Esophagus squamous epithelium (tissue), 5 donors: ENCODE measurements at regions not wholly inside any gene's neighbourhood (a gene's known extent, or its start where the extent isn't known, plus 50 kb on each side); places are given as distances from the start of the nearest gene placed in this dataset.
"Not testable (repeated sequence)": the region's sequence is repeated elsewhere in the genome, so short reads cannot be mapped to it uniquely, and the experiment has no call there.

ENCODE experiments used
- DNase-seq: peaks from one replicate; lab custom pipeline; 2025; lab: John Stamatoyannopoulos, UW
- H3K27ac ChIP-seq, 4 donors: fragments of 200-600 bp; sonication (generic); one replicate each; pipeline ENCODE4 v1.5.1; 2016 to 2019; ENCODE audit warnings: mild to moderate bottlenecking in 1 of 4
- H3K27me3 ChIP-seq, 4 donors: fragments of 200-600 bp; sonication (generic); 1 replicate in 3 of 4; 2 replicates in 1 of 4; pipeline versions ENCODE4 v1.5.1 to v1.6.0; 2017 to 2021; ENCODE audit warnings: antibody characterized with exemption in 1 of 4
- H3K36me3 ChIP-seq, 3 donors: fragments of 200-600 bp; sonication (generic); one replicate each; pipeline ENCODE4 v1.5.1; 2016 to 2019
- H3K4me1 ChIP-seq, 3 donors: fragments of 200-600 bp; sonication (generic); one replicate each; pipeline ENCODE4 v1.5.1; 2017 to 2019
- H3K4me3 ChIP-seq, 4 donors: fragments of 200-600 bp; sonication (generic); 1 replicate in 3 of 4; 2 replicates in 1 of 4; pipeline ENCODE4 v1.5.1; 2016 to 2019; ENCODE audit warnings: mild to moderate bottlenecking in 2 of 4, moderate library complexity in 1 of 4
- H3K9me3 ChIP-seq, 3 donors: fragments of 200-600 bp; sonication (generic); one replicate each; pipeline ENCODE4 v1.5.1; 2016 to 2019
- POLR2A ChIP-seq, 4 donors: fragments of 450-650 bp; IDR thresholded peaks; one replicate each; pipeline ENCODE4 v1.6.1; 2017; ENCODE audit warnings: antibody characterized with exemption in 4 of 4, mild to moderate bottlenecking in 4 of 4, moderate library complexity in 3 of 4
- WGBS, 2 donors: methylation state at CpG; one replicate each; pipeline ENCODE4 v1.1.5; 2018; 5-methylcytosine and 5-hydroxymethylcytosine counted together
- intact Hi-C: fragments of 100-400 bp; cut with DNase I; formaldehyde crosslinking; loops from one replicate; pipeline ENCODE4 v1.15.0; 2022
- TF ChIP-seq, protein P1 (sequence below), 6 experiments: fragments of 450-650 bp in 4 of 6; fragments of 200-600 bp in 2 of 6; sonication (generic) in 2 of 6; IDR thresholded peaks; one replicate each; pipeline ENCODE4 v1.5.1; 2016 to 2019; ENCODE audit warnings: antibody characterized with exemption in 6 of 6, mild to moderate bottlenecking in 4 of 6, moderate library complexity in 4 of 6
- donor health status: DM: yes; HTN: yes; CAD: no.

DNA sequence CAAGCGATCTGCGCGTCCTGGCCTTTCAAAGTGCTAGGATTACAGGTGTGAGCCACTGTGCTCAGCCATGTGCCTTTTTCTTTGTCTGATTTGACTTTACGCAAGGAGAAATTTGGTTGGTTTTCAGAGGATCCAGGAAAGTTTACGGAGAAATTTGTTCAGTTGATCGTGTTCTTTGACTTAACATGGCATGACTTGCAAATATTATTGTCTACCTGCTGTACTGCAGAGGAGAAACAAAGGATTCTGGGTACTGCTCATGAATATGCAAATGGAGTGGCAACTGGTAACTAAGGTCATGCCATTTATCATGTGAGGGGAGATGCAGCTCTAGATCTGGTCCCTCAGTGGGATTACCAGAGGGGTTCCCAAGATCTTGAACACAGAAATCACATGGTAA lies 68.8 kb upstream of the CHD6 start:
- no peaks in the 10 kb centered on the region for H3K4me1 ChIP-seq
- intact Hi-C loops, result no loop called here
- WGBS, 2 donors, result 87 to 95% methylated on average over 6 of the region's 6 CpGs
- no peak overlapping the region for H3K4me3 ChIP-seq
- TF ChIP-seq, protein P1, sequence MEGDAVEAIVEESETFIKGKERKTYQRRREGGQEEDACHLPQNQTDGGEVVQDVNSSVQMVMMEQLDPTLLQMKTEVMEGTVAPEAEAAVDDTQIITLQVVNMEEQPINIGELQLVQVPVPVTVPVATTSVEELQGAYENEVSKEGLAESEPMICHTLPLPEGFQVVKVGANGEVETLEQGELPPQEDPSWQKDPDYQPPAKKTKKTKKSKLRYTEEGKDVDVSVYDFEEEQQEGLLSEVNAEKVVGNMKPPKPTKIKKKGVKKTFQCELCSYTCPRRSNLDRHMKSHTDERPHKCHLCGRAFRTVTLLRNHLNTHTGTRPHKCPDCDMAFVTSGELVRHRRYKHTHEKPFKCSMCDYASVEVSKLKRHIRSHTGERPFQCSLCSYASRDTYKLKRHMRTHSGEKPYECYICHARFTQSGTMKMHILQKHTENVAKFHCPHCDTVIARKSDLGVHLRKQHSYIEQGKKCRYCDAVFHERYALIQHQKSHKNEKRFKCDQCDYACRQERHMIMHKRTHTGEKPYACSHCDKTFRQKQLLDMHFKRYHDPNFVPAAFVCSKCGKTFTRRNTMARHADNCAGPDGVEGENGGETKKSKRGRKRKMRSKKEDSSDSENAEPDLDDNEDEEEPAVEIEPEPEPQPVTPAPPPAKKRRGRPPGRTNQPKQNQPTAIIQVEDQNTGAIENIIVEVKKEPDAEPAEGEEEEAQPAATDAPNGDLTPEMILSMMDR (IDR thresholded peaks at IDR 0.05), result no peak
- TF ChIP-seq POLR2A (IDR thresholded peaks at IDR 0.05), result no peak
- H3K9me3 ChIP-seq, result no peaks in the 10 kb centered on the region
- DNase-seq, result no peak
- no peaks in the 10 kb centered on the region for H3K36me3 ChIP-seq
- H3K27ac ChIP-seq, result no peak overlapping the region
- peaks cover 0 to 6% (median 0%) of the 10 kb centered on the region in 4 donors for H3K27me3 ChIP-seq

DNA sequence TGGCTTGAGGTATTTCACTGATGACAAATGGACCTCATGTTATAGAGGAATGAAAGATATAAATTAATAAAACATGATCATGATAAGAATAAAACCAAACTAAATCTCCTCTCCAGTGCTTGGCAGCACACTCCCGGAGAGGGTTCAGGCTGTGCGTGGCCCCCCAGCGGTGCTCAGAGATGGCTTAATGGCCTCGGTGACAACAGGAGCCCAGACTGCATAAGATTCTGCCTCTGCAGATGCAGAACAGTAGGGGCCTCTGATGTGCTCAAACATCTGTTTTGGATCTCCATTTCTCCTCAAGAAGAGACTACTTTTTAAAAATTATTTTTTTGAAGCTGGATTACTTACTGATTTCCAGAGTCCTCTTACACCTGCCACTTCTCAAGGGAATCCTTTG lies 67.0 kb upstream of the CHD6 start:
- H3K4me1 ChIP-seq, H3K9me3 ChIP-seq, H3K27me3 ChIP-seq, intact Hi-C loops, DNase-seq, H3K36me3 ChIP-seq, H3K27ac ChIP-seq, H3K4me3 ChIP-seq: not testable (repeated sequence)
- WGBS, 2 donors, result 53 to 74% methylated on average over 4 of the region's 4 CpGs

DNA sequence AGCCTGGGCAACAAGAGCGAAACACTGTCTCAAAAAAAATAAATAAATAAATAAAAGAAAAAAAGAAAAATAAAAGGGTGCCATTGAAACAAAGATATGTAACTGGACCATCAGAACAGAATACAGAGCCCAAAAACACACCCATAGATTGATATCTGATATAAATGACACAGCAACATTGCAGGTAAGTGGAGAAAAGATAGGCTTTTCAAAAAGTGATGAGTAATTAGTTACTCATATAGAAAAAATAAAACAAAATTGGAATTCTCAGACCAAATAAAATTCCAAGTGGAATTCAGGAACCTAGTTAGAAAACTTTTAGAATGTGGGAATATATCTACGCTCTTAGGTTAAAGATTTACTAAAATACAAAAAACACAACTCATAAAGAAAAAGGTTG lies 60.6 kb upstream of the CHD6 start:
- H3K4me1 ChIP-seq, result no peaks in the 10 kb centered on the region
- no peak overlapping the region for H3K4me3 ChIP-seq
- no peaks in the 10 kb centered on the region for H3K36me3 ChIP-seq
- TF ChIP-seq, protein P1 (IDR thresholded peaks at IDR 0.05), result no peak
- no peak for TF ChIP-seq POLR2A (IDR thresholded peaks at IDR 0.05)
- DNase-seq, result no peak
- no peaks in the 10 kb centered on the region for H3K9me3 ChIP-seq
- H3K27ac ChIP-seq, result no peak overlapping the region
- WGBS, 2 donors, result 93 to 95% methylated on average over 2 of the region's 2 CpGs
- peaks cover 0 to 2% (median 0%) of the 10 kb centered on the region in 4 donors for H3K27me3 ChIP-seq
- intact Hi-C loops, result no loop called here

DNA sequence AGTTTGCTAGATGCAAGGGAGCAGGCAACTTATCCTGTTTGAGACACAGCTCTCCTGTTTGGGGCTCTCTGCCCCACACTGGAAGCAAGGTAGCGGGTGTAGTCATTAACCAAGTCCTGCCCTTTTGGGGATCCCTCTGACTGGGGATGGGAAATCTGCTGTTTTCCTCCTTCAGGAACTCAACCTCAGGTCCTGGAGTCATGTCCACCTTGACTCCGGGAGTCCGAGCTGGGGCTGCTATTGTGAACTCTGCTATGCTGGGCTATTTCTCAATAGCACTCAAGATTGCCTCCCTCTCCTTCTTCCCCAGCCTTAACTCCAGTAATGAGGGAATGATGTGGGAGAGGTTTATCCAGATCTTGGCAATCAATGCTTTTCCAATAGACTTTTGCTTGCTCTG lies 54.1 kb upstream of the CHD6 start:
- Histone ChIP-seq H3K27ac (no peak overlapping the region), H3K9me3 (no peaks in the 10 kb centered on the region), H3K27me3 (peaks cover 0 to 34% (median 0%) of the 10 kb centered on the region in 4 donors), H3K4me3 (no peak overlapping the region), H3K36me3 (no peaks in the 10 kb centered on the region), H3K4me1 (no peaks in the 10 kb centered on the region)
- TF ChIP-seq POLR2A (IDR thresholded peaks at IDR 0.05), result no peak
- TF ChIP-seq, protein P1 (IDR thresholded peaks at IDR 0.05), result no peak
- no peak for DNase-seq
- intact Hi-C loops, result no loop called here
- 76 to 90% methylated on average over 2 to 3 of the region's 3 CpGs for WGBS, 2 donors

DNA sequence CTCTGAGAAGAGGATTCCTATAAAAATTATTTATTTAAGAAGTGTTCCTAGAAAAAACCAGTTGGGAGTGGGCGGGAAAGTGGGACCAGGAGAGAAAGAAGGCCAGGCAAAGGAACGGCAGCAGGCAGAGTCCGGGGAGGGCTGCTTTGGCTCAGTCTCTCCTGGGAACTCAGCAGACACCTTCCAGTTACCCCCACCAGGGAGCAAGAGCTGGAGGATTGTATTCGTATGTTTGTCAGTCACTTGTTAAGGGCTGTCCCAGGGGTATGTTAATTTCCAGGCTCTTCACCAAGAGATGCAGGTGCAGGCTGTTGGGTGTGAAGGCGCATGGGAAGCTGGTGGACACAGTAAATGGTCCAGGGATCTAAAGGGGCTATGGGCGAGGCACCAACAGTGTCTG lies 53.0 kb upstream of the CHD6 start:
- no peak for DNase-seq
- Histone ChIP-seq H3K27ac (no peak overlapping the region), H3K36me3 (no peaks in the 10 kb centered on the region), H3K4me3 (no peak overlapping the region), H3K4me1 (no peaks in the 10 kb centered on the region), H3K9me3 (no peaks in the 10 kb centered on the region), H3K27me3 (peaks cover 0 to 34% (median 0%) of the 10 kb centered on the region in 4 donors)
- 76 to 77% methylated on average over 6 of the region's 6 CpGs for WGBS, 2 donors
- no peak for TF ChIP-seq POLR2A (IDR thresholded peaks at IDR 0.05)
- TF ChIP-seq, protein P1 (IDR thresholded peaks at IDR 0.05), result no peak
- intact Hi-C loops, result no loop called here

DNA sequence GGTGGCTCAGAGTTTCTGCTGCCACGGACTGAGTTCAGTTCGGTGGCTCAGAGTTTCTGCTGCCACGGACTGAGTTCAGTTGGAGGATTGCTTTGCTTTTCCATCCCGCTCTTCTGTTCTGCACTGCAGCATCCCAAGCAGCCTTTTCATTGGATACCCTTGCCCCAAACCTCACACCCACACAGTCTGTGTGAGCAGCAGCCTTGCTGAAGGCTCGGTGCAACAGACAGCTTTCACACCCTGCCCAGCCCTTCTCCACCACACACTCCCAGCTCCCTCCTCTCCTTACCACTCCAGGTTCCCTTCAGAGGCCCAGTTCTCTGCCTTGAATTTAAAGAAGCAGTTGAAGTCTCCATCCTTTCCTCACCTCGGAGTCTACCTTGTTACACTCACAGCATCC lies 52.5 kb upstream of the CHD6 start:
- DNase-seq, result no peak
- H3K36me3 ChIP-seq, result no peaks in the 10 kb centered on the region
- no peak for TF ChIP-seq POLR2A (IDR thresholded peaks at IDR 0.05)
- TF ChIP-seq, protein P1 (IDR thresholded peaks at IDR 0.05), result no peak
- H3K4me1 ChIP-seq, result no peaks in the 10 kb centered on the region
- intact Hi-C loops, result no loop called here
- H3K9me3 ChIP-seq, result no peaks in the 10 kb centered on the region
- WGBS, 2 donors, result 74 to 80% methylated on average over 6 of the region's 6 CpGs
- no peak overlapping the region for H3K27ac ChIP-seq
- no peak overlapping the region for H3K4me3 ChIP-seq
- H3K27me3 ChIP-seq, result peaks cover 0 to 34% (median 0%) of the 10 kb centered on the region in 4 donors
